ENCODE measurements at regions not wholly inside any gene's neighbourhood (a gene's known extent, or its start where the extent isn't known, plus 50 kb on each side); places are given as distances from the start of the nearest gene placed in this dataset.
"Not testable (repeated sequence)": the region's sequence is repeated elsewhere in the genome, so short reads cannot be mapped to it uniquely, and the experiment has no call there.

DNA sequence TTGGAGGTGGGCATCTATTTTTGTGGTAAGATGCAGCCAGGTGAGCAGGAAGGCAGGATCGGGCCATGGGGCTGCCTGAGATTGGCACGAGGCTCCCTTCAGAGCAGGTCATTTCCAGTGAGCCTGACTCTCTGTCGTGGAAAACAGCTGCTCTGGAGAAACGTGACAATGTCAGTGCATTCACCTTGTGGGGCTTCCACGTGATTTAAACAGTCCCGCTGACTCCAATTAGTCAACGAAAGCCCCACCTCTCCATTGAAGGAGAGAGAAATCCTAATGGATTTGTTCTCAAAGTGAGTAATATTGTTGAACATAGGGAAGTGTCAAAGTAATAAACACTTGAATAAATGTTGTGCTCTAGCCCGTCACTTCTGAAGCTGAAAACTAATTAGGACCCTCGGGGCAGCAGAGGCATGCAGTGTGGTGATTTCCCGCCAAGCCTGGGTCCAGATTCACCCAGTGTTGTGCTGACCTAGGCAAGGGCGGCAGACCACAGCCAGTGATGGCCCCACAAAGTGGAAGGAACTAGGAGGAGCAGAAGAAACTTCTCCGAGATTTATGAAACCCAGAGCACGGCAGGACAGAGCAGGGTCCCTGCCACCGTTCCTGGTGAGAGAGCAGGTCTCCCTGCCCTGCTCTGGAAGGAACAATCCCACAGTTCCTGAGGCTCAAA, 172.5 kb upstream of the C1orf174 start:
- no peak for DNase-seq

DNA sequence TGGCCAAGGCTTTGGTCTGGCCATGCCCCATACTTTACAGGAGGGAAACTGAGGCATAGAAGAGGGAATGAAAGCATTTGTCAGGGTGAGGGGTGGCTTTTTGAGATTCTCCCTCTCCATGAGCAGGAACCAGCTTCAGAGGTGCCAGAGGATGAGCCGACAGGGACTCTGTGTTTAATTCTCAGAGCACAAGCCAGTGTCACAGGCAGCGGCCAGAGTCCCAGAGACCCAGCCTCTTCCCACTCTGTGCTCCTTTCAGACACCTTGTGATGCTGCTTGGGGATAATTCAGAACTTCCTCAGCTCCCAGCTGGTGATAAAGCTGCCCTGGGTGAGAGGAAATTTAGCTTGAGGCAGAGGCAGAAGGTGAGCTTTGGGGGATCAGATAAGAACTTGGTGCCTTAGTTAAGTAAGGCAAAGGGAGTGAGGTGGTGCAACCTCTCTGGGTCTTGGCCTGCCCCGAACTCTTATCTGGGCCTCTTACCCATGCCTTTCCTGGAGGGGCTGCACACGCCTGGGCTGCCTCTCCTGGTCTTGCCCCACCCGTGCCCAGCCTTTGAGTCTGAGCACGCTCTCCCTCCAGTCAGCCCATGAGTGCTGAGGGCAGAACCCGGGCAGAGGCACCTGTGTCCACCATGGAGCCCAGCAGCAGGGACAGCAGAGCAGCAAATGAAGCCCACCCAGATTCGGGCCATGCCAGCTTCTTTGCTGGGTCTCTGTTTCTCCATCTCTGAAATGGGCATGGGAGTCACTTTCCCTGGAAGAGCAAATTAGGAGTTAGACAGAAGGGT, 175.6 kb upstream of the C1orf174 start:
- DNase-seq = no peak

DNA sequence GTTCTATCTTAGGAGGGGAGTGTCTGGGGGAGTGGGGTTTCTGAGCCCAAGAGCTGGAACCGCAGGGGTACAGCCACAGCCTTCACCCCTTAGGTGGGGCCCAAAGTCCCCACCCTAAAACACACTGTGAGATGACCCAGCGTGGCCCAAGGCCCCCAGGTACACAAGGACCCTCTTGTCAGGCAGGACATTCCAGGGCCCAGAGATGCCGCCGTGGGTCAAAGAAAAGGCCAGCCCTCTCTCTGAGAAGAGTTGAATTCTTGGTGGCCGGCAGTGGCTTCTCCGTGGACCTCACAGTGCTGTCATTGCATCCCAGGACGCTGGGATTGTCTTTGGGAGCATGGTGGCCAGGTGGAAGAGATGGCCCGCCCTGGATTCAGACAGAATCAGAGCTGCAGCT, 176.3 kb upstream of the C1orf174 start:
- DNase-seq = no peak

DNA sequence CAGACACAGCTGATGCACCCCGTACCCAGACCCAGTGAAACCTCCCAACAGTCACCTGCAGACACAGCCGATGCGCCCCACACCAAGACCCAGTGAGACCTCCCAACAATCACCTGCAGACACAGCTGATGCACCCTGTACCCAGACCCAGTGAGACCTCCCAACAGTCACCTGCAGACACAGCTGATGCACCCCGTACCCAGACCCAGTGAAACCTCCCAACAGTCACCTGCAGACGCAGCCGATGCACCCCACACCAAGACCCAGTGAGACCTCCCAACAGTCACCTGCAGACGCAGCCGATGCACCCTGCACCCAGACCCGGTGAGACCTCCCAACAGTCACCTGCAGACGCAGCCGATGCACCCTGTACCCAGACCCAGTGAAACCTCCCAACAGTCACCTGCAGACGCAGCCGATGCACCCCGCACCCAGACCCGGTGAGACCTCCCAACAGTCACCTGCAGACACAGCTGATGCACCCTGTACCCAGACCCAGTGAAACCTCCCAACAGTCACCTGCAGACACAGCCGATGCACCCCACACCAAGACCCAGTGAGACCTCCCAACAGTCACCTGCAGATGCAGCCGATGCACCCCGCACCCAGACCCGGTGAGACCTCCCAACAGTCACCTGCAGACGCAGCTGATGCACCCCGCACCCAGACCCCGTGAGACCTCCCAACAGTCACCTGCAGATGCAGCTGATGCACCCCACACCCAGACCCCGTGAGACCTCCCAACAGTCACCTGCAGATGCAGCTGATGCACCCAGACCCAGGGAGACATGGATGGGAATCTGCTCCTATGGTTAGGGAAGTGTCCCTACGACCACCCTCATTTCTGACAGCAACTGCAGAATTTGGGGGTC, 178.3 kb upstream of the C1orf174 start:
- not testable (repeated sequence) for DNase-seq

DNA sequence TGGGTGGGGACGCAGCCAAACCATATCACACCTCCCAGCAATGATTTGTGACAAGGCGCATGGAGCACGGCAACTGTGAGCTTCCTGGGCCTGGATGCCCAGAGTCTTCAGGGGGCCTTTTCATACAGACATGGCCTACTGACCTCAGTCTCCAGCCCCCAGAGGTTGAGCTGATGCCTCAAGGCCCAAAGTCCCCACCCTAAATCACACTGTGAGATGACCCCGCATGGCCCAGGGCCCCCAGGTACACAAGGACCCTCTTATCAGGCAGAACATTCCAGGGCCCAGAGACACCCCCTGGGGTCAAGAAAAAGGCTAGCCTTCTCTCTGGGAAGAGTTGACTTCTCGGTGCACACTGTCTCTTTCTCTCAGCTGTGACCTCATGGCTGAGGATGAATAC, 179.7 kb upstream of the C1orf174 start:
- DNase-seq = no peak

DNA sequence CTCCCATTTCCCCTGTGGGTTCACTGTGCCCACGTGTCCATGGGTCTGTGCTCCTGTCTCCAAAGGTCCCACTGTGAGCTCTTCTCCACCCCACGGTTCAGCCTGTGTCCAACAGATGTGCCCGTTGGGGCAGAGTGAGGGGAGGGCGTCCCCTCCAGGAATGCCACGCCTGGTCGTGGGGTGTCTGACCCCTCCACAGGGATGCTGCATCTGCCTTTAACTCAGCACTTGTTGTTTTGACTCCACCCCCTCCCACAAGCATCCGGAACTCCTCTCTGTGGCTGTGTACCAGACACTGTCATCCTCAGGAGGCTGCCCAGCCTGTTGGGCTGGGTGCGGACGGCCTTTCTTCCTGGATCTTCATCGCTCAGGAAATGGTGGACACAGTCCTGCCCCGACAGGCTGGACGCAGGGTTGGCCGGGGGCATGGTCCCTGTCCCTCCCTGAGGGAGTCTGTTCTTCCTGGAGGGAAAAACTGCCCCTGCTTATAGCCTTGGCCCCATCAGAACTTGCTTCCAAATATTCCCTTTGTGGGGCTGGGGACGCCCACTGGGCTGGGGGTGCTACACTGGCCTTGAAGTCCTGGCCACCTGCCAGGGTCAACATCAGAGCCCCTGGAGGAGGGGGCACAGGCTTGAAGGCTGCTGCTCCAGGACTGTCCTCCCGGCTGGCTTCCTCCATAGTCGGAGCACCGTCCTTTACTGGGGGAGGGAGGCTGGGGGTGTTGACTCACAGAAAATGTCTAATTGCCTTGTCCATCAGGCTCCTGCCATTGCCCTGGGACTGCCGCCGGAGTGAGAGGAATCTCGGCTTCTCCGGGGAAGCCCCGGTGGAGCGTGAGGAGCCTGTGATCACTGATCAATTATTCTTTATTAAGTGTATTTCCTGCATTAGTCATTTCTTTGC, 182.0 kb upstream of the C1orf174 start:
- DNase-seq = no peak

DNA sequence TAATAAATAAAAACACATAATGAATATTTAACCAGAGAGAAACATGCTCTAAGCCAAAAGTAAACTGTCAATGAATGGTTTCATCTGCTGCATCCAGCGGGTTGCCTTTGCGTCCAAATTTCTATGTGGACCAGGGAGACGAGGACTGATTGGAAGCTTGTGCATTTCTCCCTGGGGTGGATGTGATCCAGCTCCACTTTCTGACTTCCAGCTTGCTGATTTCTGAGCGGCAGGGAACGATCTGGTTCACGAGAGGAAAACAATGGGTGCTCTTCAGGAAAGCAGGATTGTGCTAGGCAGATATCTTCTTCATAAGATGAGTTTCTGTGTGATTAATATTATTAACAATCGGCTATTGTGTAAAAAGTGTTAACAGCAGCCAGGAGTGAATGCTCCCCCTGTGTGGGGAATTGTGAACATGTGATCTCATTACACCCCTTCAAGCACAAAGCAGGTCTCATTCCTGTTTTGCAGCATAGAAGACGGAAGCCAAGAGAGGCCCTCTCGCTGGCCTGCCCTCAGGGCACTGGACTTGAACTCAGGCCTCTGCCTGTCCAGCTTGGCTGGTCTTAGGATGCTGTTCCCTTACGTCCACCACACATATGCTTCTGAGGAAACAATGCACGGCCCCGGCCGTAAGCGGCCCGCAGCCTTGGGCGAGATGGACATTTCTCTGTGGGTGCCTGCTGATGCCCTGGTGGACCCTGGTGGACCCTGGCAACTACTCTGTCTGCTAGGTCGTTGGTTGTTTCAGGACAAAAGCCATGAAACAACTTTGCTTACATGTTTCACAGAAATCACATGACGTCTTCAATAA, 183.4 kb upstream of the C1orf174 start:
- DNase-seq = no peak

DNA sequence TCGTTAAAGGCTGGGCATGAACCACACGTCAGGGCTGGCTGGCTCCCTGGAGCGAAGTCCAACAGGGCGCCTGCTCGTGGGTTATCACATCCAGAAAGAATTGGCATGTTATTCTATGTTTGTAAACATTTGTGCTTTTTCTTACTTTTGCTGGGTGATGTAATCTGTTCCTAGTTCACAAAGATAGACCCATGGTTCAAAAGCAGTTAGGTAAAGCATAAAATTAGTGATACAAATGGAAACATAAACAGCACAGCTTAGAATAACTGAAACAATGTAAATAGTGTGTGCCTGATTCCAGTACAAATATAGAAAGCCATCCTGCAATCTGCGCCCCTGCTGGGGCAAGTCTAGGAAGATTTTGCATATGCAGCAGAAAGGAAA, 184.0 kb upstream of the C1orf174 start:
- no peak for DNase-seq

DNA sequence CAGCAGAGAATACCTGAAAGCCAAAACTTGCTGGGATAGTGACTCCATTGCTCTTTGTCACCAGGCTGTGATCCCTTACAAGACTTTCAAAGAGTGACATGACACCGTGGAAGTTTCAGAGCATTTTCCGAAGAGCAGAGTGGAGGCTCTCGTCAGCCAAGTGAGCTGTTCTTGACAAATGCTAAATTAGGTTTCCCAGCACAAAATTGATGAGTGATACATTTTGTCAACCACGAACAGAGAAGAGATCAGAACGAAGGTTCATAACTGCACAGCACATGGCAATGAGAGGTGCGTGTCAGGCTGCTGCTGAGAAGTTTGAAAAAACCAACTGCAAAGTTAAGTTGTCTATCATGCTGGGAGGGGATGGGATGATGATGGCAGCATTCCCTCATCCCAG, 184.4 kb upstream of the C1orf174 start:
- no peak for DNase-seq

DNA sequence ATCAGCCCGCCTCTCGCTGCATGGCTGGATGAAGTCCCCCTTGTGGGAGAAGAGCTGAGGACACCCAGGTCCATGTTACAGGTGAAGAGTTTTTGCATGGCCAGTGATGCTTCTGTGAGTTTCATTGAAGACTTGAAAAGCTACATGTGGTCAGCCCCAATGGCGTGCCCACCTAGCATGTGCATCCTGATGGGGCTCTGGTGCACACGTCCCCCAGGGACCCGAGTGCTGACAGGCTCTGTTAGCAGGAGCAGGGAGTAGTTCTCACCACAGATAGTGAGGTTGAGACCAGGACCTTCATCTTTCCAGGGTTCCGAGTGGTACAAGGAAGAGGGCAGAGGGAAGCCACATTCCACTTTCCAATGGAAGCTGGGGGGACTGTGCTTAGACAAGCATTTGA, 184.8 kb upstream of the C1orf174 start:
- no peak for DNase-seq

DNA sequence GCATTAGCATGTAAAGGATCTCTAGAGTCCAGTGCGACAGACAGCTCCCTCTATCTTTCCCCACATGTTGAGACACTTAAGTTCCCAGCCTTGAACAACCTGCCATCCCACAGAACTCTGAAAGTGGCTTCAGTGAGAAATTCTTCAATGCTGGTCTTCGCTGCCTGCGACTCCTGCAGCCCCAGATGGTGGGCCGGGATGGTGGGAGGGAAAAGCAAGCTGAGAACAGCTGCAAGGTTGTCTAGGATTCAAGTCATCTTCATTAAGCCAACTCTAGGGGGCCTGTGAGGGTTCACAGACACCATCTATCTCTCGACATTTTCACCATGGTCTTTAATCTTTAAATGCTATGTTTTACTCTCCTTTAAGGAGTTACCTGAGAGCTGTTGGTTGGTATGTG, 185.5 kb upstream of the C1orf174 start:
- no peak for DNase-seq

DNA sequence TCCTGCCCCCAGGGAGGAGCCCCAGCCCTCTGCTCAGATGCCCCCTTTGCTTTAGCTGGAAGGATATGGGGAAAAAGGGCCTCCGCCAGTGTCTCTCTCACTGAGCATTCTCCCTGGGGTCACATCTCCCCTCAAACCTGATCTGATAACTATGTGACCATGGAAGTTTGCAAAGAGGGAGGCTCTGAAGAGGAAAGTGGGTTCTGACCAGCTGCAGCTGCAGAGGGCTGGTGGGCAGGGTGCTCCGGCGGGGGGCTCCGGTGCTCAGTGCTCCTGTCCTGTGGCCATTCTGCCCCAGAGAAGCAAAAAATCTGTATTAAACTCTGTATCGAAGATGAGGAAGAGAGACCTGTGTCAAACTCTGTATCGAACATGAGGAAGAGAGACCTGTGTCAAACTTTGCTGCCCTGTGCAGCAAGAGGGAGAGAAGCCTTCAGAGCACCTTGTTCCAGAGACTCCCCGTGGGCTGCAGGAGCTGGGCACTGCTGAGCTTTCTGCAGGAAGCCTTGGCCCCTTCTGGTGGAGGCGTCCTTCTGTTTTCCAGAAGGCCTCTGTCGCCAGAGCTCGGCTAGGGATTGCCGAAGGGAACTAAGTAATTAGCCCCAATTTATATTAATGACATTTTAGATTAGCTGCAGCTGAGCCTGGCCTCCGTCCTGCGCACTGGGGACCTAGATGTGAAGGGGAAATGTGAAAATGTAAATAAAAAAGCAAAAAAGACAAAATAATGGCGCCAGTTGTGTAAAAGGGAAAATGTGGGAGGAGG, 186.2 kb upstream of the C1orf174 start:
- no peak for DNase-seq

DNA sequence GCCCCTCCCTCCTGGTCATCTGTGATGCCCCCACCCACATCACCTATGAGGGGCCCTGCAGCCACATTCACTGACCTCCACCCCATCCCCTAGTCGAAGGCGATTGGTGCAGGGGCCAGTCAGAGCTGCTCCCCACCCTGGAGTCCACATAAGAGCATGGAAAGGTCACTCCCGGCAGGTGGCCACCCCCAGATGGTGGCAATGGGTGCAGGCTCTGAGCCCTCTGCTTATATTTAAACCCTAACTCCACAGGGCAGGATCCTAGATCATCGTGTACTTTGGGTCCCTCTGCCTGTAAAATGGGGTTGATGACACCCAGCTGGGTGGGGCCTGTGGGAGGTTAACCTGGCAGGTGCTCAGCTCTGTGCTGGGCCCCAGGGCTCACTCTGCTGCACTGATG, 186.8 kb upstream of the C1orf174 start:
- DNase-seq = no peak

DNA sequence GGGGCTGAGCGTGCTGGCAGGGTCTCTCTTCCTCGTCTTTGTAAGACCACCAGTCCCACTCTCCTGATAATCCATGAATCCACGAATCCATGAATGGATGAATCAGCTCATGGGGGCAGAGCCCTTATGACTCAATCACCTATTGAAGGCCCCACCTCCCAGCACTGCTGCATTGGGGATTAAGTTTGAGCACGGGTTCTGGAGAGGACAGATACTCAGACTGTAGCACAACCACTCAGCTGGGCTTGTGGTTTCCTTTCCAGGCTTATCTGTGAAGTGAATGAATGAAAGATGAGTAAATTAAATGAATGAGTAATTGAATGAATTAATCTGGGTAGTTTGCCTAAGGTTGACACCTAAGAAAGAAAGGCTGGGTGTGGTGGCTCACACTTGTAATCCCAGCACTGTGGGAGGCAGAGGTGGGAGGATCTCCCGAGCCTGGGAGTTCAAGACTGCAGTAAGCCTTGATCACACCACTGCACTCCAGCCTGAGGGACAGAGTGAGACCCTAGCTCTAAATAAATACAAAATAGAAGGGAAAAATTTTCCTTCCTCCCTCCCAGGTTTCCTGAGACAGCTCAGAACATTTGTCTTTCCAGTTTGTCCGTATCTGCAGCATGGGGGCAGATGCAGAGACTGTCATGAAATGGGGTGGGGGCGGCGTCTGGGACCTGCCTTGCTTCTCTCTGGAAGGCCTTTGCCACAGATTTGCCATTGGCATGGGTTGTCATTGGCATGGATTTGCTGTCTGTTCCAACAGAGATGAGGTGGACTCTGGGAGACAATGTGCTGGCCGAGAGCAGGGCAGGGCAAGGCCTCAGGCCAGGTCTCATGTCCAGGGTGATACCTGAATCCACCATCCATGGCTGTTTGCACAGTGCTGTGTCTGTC, 187.7 kb upstream of the C1orf174 start:
- DNase-seq = no peak

DNA sequence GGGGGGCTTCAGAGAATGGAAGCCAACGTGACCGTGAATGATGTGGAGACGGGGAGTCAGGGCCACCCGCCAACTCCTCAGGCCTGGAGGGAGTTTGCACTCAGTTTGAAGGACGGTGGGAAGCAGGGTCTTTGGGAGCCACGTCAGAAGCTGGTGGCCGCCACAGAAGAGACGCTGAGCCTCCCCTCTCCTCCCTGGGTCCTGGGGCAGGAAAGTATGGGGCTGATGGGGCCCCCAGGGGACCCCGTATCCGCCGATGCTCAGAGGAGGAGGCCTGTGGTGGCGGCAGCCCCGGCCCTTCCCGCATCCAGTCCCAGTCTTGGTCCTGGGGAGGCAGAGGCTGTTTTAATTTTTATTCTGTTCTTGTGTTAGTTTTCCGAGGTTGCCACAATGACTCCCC, 188.6 kb upstream of the C1orf174 start:
- DNase-seq = no peak

DNA sequence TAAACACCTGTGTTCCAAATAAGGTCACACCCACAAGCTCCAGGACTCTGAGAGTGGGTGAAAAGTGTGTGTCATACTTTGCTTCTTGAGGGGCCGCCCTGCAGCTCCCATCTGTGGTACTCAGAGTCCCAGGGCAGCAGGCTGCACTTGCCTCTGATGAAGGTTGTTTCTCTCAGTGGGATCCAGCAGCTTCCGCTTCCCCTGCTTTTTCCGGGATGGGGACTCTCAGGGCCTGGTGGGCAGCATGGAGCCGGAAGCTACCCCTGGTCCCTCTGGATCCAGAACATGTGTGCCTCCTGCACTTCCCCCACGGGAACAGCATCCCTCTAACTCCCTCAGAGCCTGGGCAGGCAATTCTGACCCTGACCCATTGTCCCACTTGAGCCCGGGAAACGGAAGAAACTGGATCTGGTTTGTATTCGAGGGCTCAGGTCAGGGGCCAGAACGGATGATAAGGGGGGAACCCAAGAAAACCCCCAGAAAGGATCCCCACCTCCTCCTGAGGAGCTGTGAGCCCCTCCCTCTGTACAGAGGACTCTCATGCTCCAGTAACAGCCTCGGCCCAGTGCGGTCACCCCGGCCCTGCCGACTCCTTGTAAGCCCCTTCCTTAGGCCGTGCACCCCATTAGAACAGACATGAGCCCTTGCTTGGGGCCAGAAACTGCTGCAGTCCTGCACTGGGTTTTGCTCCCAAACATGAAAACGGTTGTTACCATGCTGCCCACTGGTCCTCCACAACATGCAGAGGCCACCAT, 189.5 kb upstream of the C1orf174 start:
- DNase-seq = no peak

DNA sequence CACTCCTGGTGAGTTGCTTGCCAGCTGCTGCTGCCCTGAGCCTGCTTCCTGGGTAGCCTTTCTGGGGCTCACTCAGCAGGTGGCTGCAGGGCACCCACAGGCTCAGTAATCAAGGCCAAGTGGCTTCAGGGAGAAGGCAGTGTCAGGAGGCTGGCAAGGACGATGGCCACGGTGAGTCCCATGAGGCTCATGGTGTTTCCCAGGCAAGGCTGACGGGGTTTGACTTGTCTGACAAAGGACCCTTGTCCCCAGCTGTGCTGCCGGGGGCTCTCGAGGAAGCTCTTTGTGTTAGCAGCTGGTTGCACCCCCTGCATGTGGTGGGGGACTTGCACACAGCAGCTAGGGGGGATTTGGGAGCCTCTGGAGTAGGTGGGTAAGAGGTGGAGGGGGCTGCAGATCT, 190.5 kb upstream of the C1orf174 start:
- no peak for DNase-seq

DNA sequence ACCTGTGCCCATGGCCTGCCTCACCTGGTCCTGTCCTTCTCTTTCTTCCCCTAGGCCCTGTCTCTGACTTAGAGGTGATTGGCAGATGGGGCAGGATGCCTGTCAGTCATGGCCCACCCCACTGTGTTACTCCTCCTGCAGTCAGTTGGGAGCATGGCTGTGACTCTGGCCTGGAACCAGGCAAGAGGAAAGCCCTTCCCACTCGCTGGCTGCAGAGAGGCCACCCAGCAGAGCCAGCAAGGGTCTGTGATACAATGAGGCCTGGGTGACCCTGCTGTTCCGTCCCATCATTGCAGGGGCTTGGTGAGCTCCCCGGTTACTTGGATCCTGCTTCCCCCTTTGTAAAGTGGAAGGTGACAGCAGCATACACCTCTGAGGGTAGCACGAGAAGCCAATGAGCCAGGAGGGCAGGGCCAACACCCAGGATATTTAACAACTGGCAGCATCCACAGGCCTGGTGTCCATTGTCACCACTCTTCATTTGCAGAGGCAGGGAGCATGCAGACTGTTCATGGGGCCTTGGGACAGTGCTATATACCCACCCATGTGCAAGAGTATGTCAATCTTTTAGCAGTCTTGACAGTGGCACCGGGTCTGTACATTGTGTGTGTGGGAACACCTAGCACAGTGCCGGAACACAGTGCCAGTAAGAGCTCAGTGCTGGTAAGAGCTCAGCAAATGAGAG, 191.0 kb upstream of the C1orf174 start:
- DNase-seq = no peak

DNA sequence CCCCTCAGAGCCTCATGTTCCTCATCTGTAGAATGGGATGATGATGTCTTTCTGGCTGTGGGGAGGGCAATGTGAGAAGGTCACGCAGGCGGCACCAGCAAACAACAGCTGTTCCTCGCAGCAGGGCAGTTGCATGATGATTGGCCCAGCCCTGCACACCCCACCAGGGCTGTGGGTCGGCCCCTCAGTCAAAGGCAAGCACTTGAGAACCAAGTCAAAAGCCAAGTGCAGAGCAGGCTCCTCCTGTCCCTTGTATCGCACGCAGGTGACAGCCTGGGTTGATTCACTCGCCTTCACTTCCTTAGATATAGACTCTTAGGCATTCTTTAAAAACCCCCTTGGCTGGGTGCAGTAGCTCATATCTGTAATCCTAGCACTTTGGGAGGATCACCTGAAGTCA, 191.9 kb upstream of the C1orf174 start:
- DNase-seq = no peak
